ENCODE measurements at regions not wholly inside any gene's neighbourhood (a gene's known extent, or its start where the extent isn't known, plus 50 kb on each side); places are given as distances from the start of the nearest gene placed in this dataset.

- no peak for DNase-seq (ENCODE audit: low read depth)
- H3K4me3 ChIP-seq (ENCODE audit: low read length), result no peak overlapping the region
- TF ChIP-seq CTCF (IDR thresholded peaks at IDR 0.05; ENCODE audit: insufficient read depth, low read depth, low read length, missing control alignments), result no peak
Observed at GRCh38 chr4:28469886-28470285, 1609.2 kb downstream of the STIM2 start.

DNA sequence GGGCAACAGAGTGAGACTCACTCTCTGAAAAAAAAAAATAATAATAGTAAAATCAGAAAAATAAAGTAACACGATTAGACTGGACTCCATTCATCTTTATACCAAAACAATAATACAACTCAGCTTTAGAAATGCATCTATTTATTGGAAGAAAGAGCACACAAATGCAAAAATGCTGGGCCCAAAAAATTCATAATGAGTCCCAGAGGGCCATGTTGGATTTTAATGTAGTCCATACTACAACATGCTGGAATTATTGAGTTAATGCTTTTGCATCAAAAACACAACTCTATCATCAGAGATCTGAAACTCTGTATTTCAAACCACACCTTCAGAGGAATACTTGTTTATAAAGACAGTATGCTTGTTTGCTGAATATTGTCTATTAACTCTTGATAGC lies 1614.7 kb downstream of the STIM2 start:
- no peak overlapping the region for H3K4me3 ChIP-seq (ENCODE audit: low read length)
- no peak for TF ChIP-seq CTCF (IDR thresholded peaks at IDR 0.05; ENCODE audit: insufficient read depth, low read depth, low read length, missing control alignments)
- no peak for DNase-seq (ENCODE audit: low read depth)

DNA sequence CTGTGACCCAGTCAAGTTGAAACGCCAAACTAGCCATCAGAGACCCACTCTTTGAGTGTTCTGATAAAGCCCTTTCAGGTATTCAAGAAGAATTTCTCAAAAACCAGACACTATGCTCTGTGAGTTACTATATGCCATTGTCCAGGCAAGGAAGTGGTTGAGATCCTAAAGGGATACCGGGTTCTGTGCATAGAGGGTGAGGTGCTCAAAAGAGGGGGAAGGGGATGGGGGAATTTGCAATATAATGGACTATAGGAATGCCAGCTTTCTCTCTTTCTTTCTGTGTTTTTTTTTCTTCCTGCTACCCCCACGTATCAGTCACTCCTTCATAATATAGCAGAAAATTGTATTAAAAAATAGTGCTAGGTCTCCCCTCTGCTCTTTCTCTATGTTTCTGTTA lies 1619.0 kb downstream of the STIM2 start:
- no peak overlapping the region for H3K4me3 ChIP-seq (ENCODE audit: low read length)
- no peak for DNase-seq (ENCODE audit: low read depth)
- TF ChIP-seq CTCF (IDR thresholded peaks at IDR 0.05; ENCODE audit: insufficient read depth, low read depth, low read length, missing control alignments), result no peak

GRCh38 chr4:28481565-28481964 lies 1620.9 kb downstream of the STIM2 start:
- no peak for TF ChIP-seq CTCF (IDR thresholded peaks at IDR 0.05; ENCODE audit: insufficient read depth, low read depth, low read length, missing control alignments)
- H3K4me3 ChIP-seq (ENCODE audit: low read length), result no peak overlapping the region
- DNase-seq (ENCODE audit: low read depth), result peak; percentile 75

DNA sequence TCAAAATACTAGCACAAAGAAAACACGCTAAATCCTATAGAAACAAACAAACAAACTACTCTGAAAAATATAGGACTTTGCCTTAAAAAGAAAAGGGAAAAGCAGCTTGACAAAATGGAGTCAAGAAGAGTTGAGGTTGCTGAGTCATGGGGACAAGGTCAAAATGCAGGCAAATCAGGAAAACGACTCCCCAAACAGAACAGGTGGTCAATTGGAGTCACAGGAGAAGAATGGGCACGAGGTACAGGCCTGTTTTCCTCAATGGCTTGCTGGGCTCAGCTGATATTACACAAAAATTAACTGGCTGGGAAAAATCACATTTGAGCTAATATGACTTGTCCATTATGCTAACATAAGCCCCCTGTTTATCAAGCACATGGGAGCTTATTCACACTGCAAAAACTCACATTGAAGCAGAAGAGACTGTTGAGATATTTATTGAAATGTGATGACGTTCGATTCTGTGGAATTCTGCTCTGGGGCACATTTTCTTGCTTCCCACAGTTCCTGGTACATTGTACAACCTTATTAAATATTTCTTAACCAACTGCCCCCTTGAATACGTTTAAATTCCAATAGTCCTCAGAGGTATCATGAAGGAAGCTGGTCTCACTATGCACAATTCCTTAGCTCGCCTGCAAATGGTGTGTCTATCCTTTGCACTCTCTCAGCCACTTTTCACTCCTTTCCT lies 1622.1 kb downstream of the STIM2 start:
- no peak for TF ChIP-seq CTCF (IDR thresholded peaks at IDR 0.05; ENCODE audit: insufficient read depth, low read depth, low read length, missing control alignments)
- no peak for DNase-seq (ENCODE audit: low read depth)
- no peak overlapping the region for H3K4me3 ChIP-seq (ENCODE audit: low read length)

DNA sequence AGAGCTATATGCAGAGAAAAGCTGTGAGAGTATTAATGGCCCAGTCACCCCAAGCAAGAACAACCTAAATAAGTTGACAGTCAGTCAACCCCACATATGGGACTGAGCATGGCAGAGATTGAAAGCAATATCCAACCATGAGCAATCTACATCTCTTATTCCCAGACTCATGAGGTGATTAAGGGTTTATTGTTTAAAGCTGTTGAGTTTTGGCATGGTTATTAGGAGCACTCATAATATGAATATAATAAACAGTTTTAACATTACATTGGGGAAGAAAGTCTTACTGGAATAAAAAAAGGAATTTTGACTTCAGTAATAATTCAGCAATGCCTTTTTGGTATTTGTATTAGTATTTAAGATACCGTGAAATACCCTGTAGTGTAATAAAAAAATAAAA lies 1627.4 kb downstream of the STIM2 start:
- no peak for TF ChIP-seq CTCF (IDR thresholded peaks at IDR 0.05; ENCODE audit: insufficient read depth, low read depth, low read length, missing control alignments)
- DNase-seq (ENCODE audit: low read depth), result no peak
- H3K4me3 ChIP-seq (ENCODE audit: low read length), result no peak overlapping the region

GRCh38 chr4:28490669-28491068 lies 1630.0 kb downstream of the STIM2 start:
- DNase-seq (ENCODE audit: low read depth), result peak; percentile 35
- no peak for TF ChIP-seq CTCF (IDR thresholded peaks at IDR 0.05; ENCODE audit: insufficient read depth, low read depth, low read length, missing control alignments)

More at GRCh38 chr4:28490669-28491068, 1630.0 kb downstream of the STIM2 start:
- H3K4me3 ChIP-seq (ENCODE audit: low read length), result no peak overlapping the region
